Neural progenitor cell (in vitro differentiated cells): ENCODE measurements at regions not wholly inside any gene's neighbourhood (a gene's known extent, or its start where the extent isn't known, plus 50 kb on each side); places are given as distances from the start of the nearest gene placed in this dataset.

Experiments
- DNase-seq: peaks from one replicate; pipeline ENCODE4 v3.0.0-alpha.2; 2016; ENCODE audit warnings: low spot score
- H2AFZ ChIP-seq: fragments of 200-600 bp; sonication (generic); replicated peaks from 2 replicates; pipeline ENCODE4 v1.6.1; 2016; ENCODE audit warnings: antibody characterized with exemption
- H3F3A ChIP-seq: fragments of 200-600 bp; sonication (generic); 2 replicates; pipeline ENCODE4 v1.6.1; 2016; ENCODE audit warnings: antibody characterized with exemption, low read depth
- H3K27ac ChIP-seq: fragments of 200-600 bp; sonication (generic); 2 replicates; pipeline ENCODE4 v1.5.1; 2016; ENCODE audit warnings: mild to moderate bottlenecking
- H3K27me3 ChIP-seq: fragments of 200-600 bp; sonication (generic); 2 replicates; pipeline ENCODE4 v1.6.1; 2016; ENCODE audit warnings: mild to moderate bottlenecking, moderate library complexity
- H3K36me3 ChIP-seq: fragments of 200-600 bp; sonication (generic); 2 replicates; pipeline ENCODE4 v1.5.1; 2016
- H3K4me1 ChIP-seq: fragments of 200-600 bp; sonication (generic); 2 replicates; pipeline ENCODE4 v1.6.1; 2016; ENCODE audit warnings: mixed run types
- H3K4me2 ChIP-seq: fragments of 200-600 bp; sonication (generic); 2 replicates; pipeline ENCODE4 v1.6.1; 2016
- H3K4me3 ChIP-seq: fragments of 200-600 bp; sonication (generic); 2 replicates; pipeline ENCODE4 v1.5.1; 2016
- H3K79me2 ChIP-seq: fragments of 200-600 bp; sonication (generic); 2 replicates; pipeline ENCODE4 v1.6.1; 2016; ENCODE audit warnings: low read depth
- H3K9ac ChIP-seq: fragments of 200-600 bp; sonication (generic); 2 replicates; pipeline ENCODE4 v1.6.1; 2016
- H3K9me3 ChIP-seq: fragments of 200-600 bp; sonication (generic); 2 replicates; pipeline ENCODE4 v1.5.1; 2016; ENCODE audit warnings: low read depth
- H4K20me1 ChIP-seq: fragments of 200-600 bp; sonication (generic); 2 replicates; pipeline ENCODE4 v1.6.1; 2016; ENCODE audit warnings: low read depth
- H3K27ac Mint-ChIP-seq: 3 replicates; pipeline ENCODE4 v1.8.0; 2021; ENCODE audit warnings: mixed read lengths
- H3K27me3 Mint-ChIP-seq: 2 replicates; pipeline ENCODE4 v1.8.0; 2022; ENCODE audit warnings: low read depth, mild to moderate bottlenecking, inconsistent platforms, moderate library complexity, mixed read lengths; ENCODE audit not compliant: insufficient read depth
- H3K36me3 Mint-ChIP-seq: 3 replicates; pipeline ENCODE4 v1.8.0; 2021; ENCODE audit warnings: mixed read lengths
- H3K4me1 Mint-ChIP-seq: 3 replicates; pipeline ENCODE4 v1.8.0; 2021; ENCODE audit warnings: mixed read lengths
- H3K4me3 Mint-ChIP-seq: 3 replicates; pipeline ENCODE4 v1.8.0; 2021; ENCODE audit warnings: mild to moderate bottlenecking, moderate library complexity, mixed read lengths
- H3K9me3 Mint-ChIP-seq: 3 replicates; pipeline ENCODE4 v1.8.0; 2020; ENCODE audit warnings: mixed read lengths
- CTCF ChIP-seq: fragments of 200-600 bp; sonication (generic); IDR thresholded peaks from 2 replicates; pipeline ENCODE4 v1.5.1; 2017; ENCODE audit warnings: antibody characterized with exemption, mild to moderate bottlenecking
- EZH2 ChIP-seq: fragments of 200-600 bp; sonication (generic); IDR thresholded peaks from 2 replicates; pipeline ENCODE4 v1.6.1; 2017; ENCODE audit warnings: antibody characterized with exemption, mild to moderate bottlenecking, moderate library complexity
- EZH2phosphoT487 ChIP-seq: fragments of 200-600 bp; sonication (generic); IDR thresholded peaks from 2 replicates; pipeline ENCODE4 v1.6.1; 2017; ENCODE audit warnings: antibody characterized with exemption

DNA sequence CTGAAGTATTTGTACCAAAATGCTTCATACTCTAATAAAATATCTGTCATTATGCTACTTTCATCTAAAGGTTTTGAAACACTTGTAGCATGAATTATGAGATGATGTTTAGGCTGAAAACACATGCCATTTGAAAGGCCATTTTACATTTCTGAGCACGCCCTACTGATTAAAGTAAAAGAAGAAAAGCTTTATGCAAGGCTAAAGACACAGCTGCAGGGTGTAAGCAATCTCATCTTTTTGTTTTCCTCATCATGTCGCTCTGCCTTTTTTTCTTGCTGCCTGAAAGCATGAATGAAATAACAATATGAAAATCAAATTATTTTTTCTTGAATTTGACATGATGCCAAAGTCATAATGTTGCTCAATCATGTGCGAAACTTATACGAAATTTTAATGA lies 148.6 kb upstream of the ARG1 start:
- no peak overlapping the region for H3K9ac ChIP-seq
- Mint-ChIP-seq H3K27me3 (peaks cover 2% of the 10 kb centered on the region), H3K9me3 (peaks cover 10% of the 10 kb centered on the region), H3K4me1 (no peaks in the 10 kb centered on the region), H3K27ac (no peak overlapping the region), H3K36me3 (no peaks in the 10 kb centered on the region), H3K4me3 (no peak overlapping the region)
- TF ChIP-seq EZH2 = no peak
- TF ChIP-seq EZH2phosphoT487 = no peak
- no peak for TF ChIP-seq CTCF
- H3K4me1 ChIP-seq = no peaks in the 10 kb centered on the region
- no peak overlapping the region for H3K4me2 ChIP-seq
- H2AFZ ChIP-seq = no peak overlapping the region
- no peaks in the 10 kb centered on the region for H3K36me3 ChIP-seq
- H4K20me1 ChIP-seq = no peaks in the 10 kb centered on the region
- H3F3A ChIP-seq = no peaks in the 10 kb centered on the region
- no peaks in the 10 kb centered on the region for H3K79me2 ChIP-seq
- H3K4me3 ChIP-seq = no peak overlapping the region
- no peak for DNase-seq
- no peaks in the 10 kb centered on the region for H3K27me3 ChIP-seq
- H3K9me3 ChIP-seq = no peaks in the 10 kb centered on the region
- no peak overlapping the region for H3K27ac ChIP-seq

DNA sequence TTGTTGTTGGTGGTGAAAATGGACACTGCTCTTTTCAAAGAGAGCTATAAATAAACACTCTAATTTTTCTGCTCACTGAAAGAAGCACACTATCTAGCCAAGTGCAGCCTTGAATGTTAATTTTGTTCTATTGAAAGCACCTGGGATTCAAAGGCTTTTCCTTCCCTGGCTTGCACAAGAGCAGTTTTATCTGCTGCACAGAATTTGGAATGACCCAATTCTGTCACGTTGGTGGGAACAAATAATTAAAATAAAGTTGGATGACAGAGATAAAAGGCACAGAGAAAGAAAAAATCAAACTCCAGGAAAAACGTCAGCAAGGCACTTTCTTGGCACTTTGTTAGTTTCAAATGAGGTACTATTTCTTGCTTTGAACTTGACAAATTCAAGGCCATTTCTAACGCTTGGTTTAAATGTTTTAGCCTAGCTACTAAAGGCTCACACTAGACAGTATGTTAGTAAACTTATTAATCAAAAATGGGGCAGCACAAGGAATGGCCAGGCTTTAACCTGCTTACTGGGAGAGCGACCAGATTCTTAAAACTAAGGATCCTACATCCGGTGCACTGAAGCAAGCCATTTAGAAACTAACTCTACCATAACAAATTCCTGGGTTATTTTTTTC lies 145.5 kb upstream of the ARG1 start:
- DNase-seq = no peak
- no peaks in the 10 kb centered on the region for H3K36me3 Mint-ChIP-seq
- no peak overlapping the region for H2AFZ ChIP-seq
- no peak overlapping the region for H3K9ac ChIP-seq
- no peak overlapping the region for H3K4me2 ChIP-seq
- no peaks in the 10 kb centered on the region for H3K27me3 ChIP-seq
- peaks cover 8% of the 10 kb centered on the region for H3K4me1 ChIP-seq
- H3K4me3 Mint-ChIP-seq = no peak overlapping the region
- H3K27ac ChIP-seq = no peak overlapping the region
- no peak overlapping the region for H3K4me3 ChIP-seq
- peaks cover 11% of the 10 kb centered on the region for H3K9me3 Mint-ChIP-seq
- no peaks in the 10 kb centered on the region for H3F3A ChIP-seq
- H3K27ac Mint-ChIP-seq = no peak overlapping the region
- H3K36me3 ChIP-seq = no peaks in the 10 kb centered on the region
- TF ChIP-seq CTCF (no peak), EZH2phosphoT487 (no peak), EZH2 (no peak)
- peaks cover 2% of the 10 kb centered on the region for H3K27me3 Mint-ChIP-seq
- H3K79me2 ChIP-seq = no peaks in the 10 kb centered on the region
- H4K20me1 ChIP-seq = no peaks in the 10 kb centered on the region
- H3K4me1 Mint-ChIP-seq = peaks cover 8% of the 10 kb centered on the region
- H3K9me3 ChIP-seq = no peaks in the 10 kb centered on the region

- Histone ChIP-seq H3K4me3 (no peak overlapping the region), H3K4me1 (peaks cover 8% of the 10 kb centered on the region), H3K36me3 (no peaks in the 10 kb centered on the region), H3K4me2 (no peak overlapping the region), H3K27me3 (no peaks in the 10 kb centered on the region), H3K9ac (no peak overlapping the region), H3K9me3 (no peaks in the 10 kb centered on the region), H3F3A (no peaks in the 10 kb centered on the region), H4K20me1 (no peaks in the 10 kb centered on the region), H3K27ac (no peak overlapping the region), H3K79me2 (no peaks in the 10 kb centered on the region), H2AFZ (no peak overlapping the region)
- DNase-seq = no peak
- H3K27ac Mint-ChIP-seq = no peak overlapping the region
- H3K4me1 Mint-ChIP-seq = peaks cover 8% of the 10 kb centered on the region
- no peak overlapping the region for H3K4me3 Mint-ChIP-seq
- no peak for TF ChIP-seq EZH2
- no peak for TF ChIP-seq CTCF
- TF ChIP-seq EZH2phosphoT487 = no peak
- H3K27me3 Mint-ChIP-seq = no peaks in the 10 kb centered on the region
- peaks cover 15% of the 10 kb centered on the region for H3K9me3 Mint-ChIP-seq
- H3K36me3 Mint-ChIP-seq = no peaks in the 10 kb centered on the region
Observed at GRCh38 chr6:131430531-131430930, 142.5 kb upstream of the ARG1 start.
